ENCODE measurements at regions not wholly inside any gene's neighbourhood (a gene's known extent, or its start where the extent isn't known, plus 50 kb on each side); places are given as distances from the start of the nearest gene placed in this dataset.

DNA sequence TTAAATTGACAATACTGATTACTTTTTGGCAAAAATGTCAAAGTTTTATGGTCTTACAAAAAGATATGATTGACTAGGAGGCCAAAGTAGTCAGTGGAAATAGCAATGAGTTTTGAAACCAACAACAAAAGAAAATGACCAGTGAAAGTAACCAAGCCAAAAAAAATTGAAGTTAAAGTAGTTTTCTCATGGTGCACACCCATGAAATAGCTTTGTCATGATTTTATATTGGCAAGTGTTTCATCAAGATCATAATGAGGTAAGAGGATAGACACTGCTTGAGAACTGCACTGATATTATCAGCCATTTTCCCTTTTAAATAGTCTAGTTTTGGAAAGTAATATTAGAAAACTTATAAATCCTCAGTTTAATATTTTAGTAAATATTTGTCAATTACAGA, 206.2 kb upstream of the ADAMTS5 start:
- no peak for DNase-seq

GRCh38 chr21:27171707-27172106, 204.8 kb upstream of the ADAMTS5 start:
- no peak for DNase-seq

GRCh38 chr21:27168084-27168483, 201.2 kb upstream of the ADAMTS5 start:
- DNase-seq: no peak

DNA sequence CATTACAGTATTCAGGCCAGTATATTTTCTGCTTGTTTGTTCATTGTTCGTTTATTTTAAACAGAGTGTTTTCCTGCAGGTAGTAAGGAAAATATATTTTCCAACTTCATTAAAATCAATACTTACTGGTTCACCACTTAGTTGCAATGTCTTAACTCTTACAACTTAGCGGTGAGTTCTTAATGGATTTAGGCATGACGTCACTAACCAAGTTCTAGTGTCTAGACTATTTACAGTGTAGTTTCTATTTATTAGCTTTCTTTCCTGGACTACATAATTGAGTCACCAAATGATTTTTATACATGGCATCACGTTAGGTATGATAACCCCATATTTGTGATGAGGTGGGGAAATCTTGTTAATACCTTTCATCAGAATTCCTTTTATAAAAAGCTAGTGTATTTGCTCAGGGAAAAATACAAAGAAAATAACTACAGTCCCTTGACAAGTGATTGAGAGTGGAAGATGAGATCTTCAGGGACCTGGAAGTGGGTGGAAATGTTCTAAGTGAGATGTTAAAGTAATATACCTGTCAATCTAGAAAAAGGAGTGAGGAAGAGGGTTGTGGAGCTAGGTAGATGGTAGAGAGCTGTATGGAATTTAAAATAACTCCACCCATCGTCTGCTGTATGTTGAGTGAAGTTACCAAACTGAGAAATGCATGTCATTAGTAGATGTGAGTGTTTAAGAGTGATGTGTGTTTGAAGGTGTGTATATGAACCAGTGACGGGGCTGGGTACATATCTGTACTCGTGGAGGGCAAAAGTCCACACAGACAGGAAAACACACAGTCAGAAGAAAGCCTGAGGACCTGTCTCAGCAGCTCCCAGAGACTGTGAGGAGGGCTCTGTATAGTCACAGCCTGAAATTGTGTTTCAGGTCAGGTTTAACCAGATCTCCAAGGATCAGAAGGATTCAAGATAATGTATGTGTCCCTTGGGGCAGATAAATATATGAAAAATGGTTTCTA, 197.6 kb upstream of the ADAMTS5 start:
- no peak for DNase-seq

GRCh38 chr21:27158967-27159366, 192.1 kb upstream of the ADAMTS5 start:
- no peak for DNase-seq

DNA sequence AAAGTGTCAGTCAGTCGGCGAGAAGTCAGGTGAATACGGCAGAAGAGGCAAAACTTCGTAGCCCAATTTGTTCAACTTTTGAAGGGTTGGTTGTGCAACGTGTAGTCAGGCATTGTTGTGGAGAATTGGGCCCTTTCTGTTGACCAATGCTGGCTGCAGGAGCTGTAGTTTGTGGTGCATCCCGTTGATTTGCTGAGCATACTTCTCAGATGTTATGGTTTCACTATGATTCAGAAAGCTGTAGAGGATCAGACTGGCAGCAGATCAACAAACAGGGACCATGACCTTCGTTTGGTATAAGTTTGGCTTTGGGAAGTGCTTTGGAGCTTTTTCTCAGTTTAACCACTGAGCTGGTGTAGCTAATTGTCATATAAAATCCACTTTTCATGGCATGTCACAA, 190.2 kb upstream of the ADAMTS5 start:
- DNase-seq: no peak

GRCh38 chr21:27156666-27157065, 189.8 kb upstream of the ADAMTS5 start:
- DNase-seq: no peak

GRCh38 chr21:27155130-27155500, 188.2 kb upstream of the ADAMTS5 start:
- DNase-seq: no peak

DNA sequence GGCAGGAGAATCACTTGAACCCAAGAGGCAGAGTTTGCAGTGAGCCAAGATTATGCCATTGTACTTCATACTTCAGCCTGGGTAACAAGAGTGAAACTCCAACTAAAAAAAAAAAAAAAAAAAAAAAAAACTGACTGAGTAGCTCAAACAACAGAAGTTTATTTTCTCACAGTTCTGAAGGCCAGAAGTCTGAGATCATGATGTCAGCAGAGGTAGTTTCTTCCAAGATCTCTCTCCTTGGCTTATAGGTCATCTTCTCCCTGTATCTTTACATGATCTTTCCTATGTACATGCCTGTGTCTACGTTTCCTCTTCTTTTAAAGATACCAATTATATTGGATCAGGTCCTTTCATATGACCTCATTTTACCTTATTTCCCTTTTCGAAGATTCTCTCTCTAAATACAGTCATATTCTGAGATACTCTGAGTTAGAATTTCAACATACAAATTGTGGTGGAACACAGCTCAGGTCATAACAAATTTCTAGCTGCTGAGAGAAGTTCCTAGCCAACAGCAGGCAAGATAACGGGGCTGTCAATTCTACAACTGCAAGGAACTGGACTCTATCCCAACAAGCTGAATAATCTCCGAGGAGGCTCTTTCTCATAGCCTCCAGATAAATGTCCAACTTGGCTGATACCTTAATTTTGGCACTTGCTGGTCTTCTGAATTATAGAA, 187.7 kb upstream of the ADAMTS5 start:
- DNase-seq: no peak

GRCh38 chr21:27152996-27153395, 186.1 kb upstream of the ADAMTS5 start:
- DNase-seq: no peak

DNA sequence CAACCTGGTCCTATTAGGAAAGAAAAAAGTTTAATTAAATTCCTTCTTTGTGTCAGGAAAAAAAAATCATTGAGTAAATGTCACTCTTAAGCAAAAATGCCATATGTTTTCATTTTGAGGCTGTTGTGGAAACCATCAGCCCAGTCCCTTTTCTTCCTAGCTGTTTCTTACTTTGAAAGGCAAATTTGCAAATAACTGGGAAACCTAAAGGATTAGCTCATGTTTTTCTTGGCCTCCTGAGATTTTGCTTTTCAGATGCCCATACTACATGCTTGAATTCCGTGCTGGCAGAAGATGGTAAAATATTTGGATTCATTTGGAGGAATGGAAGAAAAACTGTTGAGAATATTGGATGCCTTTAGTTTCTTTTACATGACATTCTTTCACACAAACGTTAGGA, 182.1 kb upstream of the ADAMTS5 start:
- DNase-seq: no peak

- no peak for DNase-seq
Observed at GRCh38 chr21:27146268-27146667, 179.4 kb upstream of the ADAMTS5 start.

DNA sequence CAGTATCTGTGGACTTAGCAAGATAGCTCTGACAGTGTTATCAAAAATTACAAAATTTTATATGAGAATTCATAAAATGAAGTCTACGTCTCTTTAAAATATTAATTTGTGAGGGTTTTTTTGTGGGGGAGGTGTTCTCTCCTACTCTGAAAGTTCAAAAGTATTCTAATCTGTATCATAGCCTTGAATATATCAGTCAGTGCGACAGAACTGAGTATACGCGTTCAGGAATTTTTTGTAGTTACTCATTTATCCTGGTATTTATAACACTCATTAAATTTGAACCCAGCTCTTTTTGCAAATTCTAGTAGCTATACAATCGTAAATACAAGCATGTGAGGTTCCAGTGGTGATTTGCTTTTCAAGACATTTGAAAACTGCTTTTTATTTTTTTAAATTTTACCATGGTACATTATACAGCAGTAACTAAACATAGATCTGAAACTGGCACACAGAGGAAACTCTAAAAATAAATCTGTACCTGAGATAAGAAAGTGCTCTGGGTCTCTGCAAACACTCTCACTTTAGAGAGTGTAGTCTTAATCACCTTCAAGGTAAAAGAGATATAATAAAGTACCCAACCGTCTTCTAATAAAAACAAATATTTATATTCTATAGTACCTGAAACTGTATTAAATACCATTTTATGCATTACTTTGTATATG, 178.4 kb upstream of the ADAMTS5 start:
- DNase-seq: no peak

GRCh38 chr21:27143476-27143875, 176.6 kb upstream of the ADAMTS5 start:
- no peak for DNase-seq

DNA sequence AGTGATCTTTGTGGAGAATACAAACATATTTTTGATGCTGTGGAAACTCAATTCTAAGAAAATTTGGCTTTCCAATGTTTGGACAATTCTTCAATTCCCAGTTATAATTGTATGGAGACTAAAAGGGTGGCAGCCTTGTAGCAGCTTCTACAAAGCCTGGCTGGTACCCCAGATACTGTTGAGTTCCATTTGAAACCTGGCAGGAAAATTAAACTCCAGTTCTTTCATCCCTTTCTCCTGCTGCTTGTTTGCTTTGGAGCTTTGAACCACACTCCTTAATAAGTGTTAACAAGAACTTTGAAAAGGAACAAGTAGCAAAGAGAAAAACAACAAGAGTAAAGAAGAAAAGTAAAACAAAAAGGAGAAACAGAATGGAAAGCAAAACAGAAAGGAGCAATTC, 172.6 kb upstream of the ADAMTS5 start:
- no peak for DNase-seq

DNA sequence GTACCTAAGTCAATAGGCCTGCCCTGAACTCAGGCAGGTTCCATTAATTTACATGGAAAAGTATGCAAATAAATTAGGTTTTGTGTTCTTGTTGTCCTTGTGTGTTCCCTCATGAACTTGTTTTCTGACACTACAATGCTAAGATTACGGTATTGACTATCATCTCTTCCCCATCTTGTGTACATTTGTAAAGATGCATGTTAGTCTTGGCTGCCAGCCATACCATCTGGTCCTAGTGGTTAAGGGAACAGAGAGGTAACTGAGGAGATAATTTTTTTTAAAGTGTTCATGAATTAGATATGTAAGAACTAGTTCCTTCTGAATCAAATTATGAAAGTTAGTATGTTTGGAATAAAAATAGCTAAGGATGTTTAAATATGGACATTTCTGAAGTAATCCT, 167.6 kb upstream of the ADAMTS5 start:
- no peak for DNase-seq

DNA sequence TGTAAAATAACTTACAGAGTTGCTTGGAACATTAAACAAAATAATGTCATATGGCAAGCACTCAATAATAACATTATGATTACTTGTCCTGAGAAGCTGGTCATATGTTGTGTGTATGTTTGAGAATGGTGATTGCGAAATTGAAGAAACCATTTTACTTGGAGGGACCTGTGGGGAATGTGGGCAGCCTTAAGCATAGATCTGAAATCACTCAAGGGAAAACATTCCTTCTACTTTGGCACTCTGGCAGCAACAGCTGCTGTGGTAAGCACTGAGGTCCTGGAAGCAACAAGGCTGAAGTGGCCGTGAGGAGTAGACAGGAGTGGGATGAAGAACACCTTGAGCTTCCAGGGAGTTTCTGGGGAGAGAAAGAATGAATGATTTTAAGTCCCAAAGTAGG, 165.4 kb upstream of the ADAMTS5 start:
- DNase-seq: no peak

- no peak for DNase-seq
Observed at GRCh38 chr21:27130154-27130553, 163.3 kb upstream of the ADAMTS5 start.

- DNase-seq: no peak
Observed at GRCh38 chr21:27129694-27130093, 162.8 kb upstream of the ADAMTS5 start.

- DNase-seq: no peak
Observed at GRCh38 chr21:27129215-27129614, 162.3 kb upstream of the ADAMTS5 start.

DNA sequence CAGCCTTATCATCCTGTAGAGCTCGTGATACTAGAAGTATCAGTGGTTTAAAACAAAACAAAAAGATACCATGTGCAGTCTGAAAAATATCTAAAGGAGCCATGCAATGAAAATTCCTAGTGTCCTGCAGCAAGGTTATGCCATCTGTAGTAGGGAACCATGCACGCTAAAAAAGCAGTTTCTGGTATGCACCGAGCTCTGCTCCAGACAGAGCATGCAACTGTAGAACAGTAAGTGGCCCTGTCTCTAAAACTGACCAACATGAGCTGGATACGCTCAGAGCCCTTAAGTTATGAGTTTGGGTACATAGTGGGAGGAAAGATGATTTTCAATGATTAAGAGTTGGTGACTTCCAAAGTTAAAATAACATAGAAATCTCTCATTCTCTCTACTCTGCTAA, 159.3 kb upstream of the ADAMTS5 start:
- DNase-seq: no peak

DNA sequence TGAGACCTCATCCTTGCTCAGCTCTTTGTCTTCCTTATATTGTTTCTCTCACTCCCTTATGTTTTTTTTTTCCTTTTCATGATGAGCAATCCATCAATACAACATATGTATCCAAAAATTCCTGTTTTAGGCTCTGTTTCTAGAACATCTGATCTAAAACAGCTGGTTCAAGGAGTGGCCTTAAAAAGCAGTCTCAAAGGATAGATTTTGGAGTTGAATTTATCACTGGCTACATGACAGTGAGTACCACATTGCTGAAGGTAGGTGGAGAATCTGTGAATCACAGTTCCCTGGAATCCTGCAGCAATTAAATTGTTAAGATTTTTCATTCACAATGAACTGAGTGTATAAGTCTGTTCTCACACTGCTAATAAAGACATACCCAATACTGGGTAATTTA, 155.8 kb upstream of the ADAMTS5 start:
- no peak for DNase-seq

DNA sequence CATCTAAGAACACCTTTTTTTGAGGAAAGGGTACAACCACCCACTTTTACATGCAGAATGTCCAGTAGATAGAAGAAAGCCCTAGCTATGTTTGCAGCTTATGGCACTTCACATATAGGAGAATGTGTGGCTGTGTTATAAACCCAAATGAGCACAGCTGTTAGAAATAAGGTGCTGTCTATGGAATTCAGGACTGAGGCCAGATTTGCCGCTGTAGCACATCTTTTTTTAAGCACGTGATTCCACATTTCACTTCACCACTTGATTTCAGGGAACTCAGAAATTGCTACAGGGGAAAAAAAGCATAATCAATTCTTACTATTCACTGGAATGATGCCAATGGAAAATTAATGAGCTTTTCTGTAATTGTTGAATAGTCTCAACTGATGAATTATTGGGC, 147.2 kb upstream of the ADAMTS5 start:
- DNase-seq: no peak

GRCh38 chr21:27112186-27112585, 145.3 kb upstream of the ADAMTS5 start:
- DNase-seq: no peak
